Tibial nerve (tissue), 4 donors: ENCODE measurements at regions not wholly inside any gene's neighbourhood (a gene's known extent, or its start where the extent isn't known, plus 50 kb on each side); places are given as distances from the start of the nearest gene placed in this dataset.

ENCODE experiments used
- DNase-seq, 2 donors: peaks; one replicate each; pipeline ENCODE4 v3.0.0-alpha.2; 2019; ENCODE audit warnings: low spot score in 2 of 2
- H3K27ac ChIP-seq, 4 donors: fragments of 200-600 bp; sonication (generic) in 3 of 4; one replicate each; pipeline ENCODE4 v1.5.1; 2017 to 2019; ENCODE audit warnings: mild to moderate bottlenecking in 1 of 4
- H3K27me3 ChIP-seq, 2 donors: fragments of 200-600 bp; sonication (generic) in 1 of 2; one replicate each; pipeline versions ENCODE4 v1.5.1 to v1.6.0; 2017 to 2019
- H3K36me3 ChIP-seq, 3 donors: fragments of 200-600 bp; sonication (generic); one replicate each; pipeline ENCODE4 v1.5.1; 2018 to 2019
- H3K4me1 ChIP-seq, 4 donors: fragments of 200-600 bp; sonication (generic) in 3 of 4; one replicate each; pipeline ENCODE4 v1.5.1; 2017 to 2019
- H3K4me3 ChIP-seq, 4 donors: fragments of 200-600 bp; sonication (generic) in 3 of 4; one replicate each; pipeline ENCODE4 v1.5.1; 2017 to 2019; ENCODE audit warnings: mild to moderate bottlenecking in 1 of 4, moderate library complexity in 1 of 4
- H3K9me3 ChIP-seq, 4 donors: fragments of 200-600 bp; sonication (generic) in 3 of 4; one replicate each; pipeline ENCODE4 v1.5.1; 2017 to 2019
- EP300 ChIP-seq, 2 donors: sonication (generic); formaldehyde crosslinking; IDR thresholded peaks; one replicate each; pipeline ENCODE4 v1.6.1; 2017; ENCODE audit warnings: antibody characterized with exemption in 2 of 2, mild to moderate bottlenecking in 1 of 2
- POLR2A ChIP-seq, 2 donors: fragments of 450-650 bp; IDR thresholded peaks; one replicate each; pipeline ENCODE4 v1.6.1; 2017; ENCODE audit warnings: antibody characterized with exemption in 2 of 2, mild to moderate bottlenecking in 2 of 2, moderate library complexity in 2 of 2
- WGBS, 2 donors: methylation state at CpG; one replicate each; pipeline ENCODE4 v1.1.5; 2018; 5-methylcytosine and 5-hydroxymethylcytosine counted together
- TF ChIP-seq, protein P1 (sequence below), 5 experiments: fragments of 200-600 bp in 3 of 5; fragments of 450-650 bp in 2 of 5; sonication (generic) in 3 of 5; IDR thresholded peaks; one replicate each; pipeline ENCODE4 v1.5.1; 2016 to 2019; ENCODE audit warnings: antibody characterized with exemption in 5 of 5, mild to moderate bottlenecking in 3 of 5, moderate library complexity in 2 of 5

DNA sequence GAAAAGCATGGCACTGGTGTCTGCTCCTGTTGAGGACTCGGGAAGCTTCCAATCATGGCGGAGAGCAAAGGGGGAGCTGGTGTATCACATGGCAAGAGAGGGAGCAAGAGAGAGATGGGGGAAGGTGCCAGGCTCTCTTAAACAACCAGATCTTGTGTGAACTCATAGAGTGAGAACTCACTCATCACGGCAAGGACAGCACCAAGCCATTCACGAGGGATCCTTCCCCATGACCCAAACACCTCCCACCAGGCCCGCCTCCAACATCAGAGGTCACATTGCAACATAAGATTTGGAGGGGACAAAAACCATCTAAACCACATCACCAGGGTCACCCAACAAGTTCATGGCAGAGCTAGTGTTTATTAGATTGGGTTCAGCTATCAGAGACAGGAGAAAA is 218.7 kb upstream of the BCOR start:
- Histone ChIP-seq H3K4me3 (no peak overlapping the region), H3K4me1 (no peaks in the 10 kb centered on the region), H3K27ac (no peak overlapping the region), H3K36me3 (no peaks in the 10 kb centered on the region), H3K27me3 (no peaks in the 10 kb centered on the region), H3K9me3 (peaks cover 0 to 7% (median 0%) of the 10 kb centered on the region in 4 donors)
- TF ChIP-seq POLR2A (IDR thresholded peaks at IDR 0.05) (no peak), EP300 (IDR thresholded peaks at IDR 0.05) (no peak)
- TF ChIP-seq, protein P1, sequence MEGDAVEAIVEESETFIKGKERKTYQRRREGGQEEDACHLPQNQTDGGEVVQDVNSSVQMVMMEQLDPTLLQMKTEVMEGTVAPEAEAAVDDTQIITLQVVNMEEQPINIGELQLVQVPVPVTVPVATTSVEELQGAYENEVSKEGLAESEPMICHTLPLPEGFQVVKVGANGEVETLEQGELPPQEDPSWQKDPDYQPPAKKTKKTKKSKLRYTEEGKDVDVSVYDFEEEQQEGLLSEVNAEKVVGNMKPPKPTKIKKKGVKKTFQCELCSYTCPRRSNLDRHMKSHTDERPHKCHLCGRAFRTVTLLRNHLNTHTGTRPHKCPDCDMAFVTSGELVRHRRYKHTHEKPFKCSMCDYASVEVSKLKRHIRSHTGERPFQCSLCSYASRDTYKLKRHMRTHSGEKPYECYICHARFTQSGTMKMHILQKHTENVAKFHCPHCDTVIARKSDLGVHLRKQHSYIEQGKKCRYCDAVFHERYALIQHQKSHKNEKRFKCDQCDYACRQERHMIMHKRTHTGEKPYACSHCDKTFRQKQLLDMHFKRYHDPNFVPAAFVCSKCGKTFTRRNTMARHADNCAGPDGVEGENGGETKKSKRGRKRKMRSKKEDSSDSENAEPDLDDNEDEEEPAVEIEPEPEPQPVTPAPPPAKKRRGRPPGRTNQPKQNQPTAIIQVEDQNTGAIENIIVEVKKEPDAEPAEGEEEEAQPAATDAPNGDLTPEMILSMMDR (IDR thresholded peaks at IDR 0.05) = no peak
- DNase-seq = no peak
- 90 to 97% methylated on average over 5 of the region's 5 CpGs for WGBS, 2 donors

DNA sequence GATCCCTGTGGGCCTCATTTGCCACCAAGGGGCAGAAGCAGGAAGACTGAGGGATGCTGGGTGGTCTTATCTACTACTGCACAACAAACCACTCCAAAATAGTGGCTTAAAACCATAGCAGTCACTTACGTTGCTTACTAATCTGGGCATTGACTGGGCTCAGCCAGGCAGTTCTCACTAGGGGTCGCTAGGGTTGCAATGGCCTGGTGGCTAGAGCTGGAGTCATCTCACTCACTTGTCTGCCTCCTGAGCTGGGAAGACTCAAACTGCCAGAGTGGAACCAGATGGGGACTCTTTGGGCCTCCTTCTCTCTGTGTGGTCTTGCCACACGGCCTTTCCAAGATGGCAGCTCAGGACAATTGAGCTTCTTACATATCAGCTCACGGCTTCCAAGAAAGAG is 216.3 kb upstream of the BCOR start:
- WGBS, 2 donors = 68 to 81% methylated on average over 2 to 4 of the region's 4 CpGs
- H3K9me3 ChIP-seq = no peaks in the 10 kb centered on the region
- TF ChIP-seq EP300 (IDR thresholded peaks at IDR 0.05) (no peak), POLR2A (IDR thresholded peaks at IDR 0.05) (no peak)
- TF ChIP-seq, protein P1 (IDR thresholded peaks at IDR 0.05) = no peak

DNA sequence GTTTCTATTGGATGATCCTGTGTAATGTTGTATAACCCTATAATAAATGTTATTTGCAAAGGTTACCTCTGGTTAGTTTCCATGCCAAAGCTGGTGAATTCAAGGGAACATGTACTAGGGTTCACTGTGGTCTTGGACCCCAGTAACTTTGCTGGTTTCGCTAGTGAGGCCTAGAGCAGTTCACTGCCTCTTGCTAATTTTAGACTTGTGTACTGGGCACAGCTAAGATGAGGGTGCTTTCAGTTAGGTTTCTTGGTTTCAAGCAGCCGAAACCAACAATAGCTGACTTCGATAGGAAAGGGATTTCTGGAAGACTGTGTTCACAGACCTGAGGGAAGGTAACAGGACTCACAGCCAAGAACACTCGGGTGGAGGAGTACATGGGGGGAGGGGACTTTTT is 215.5 kb upstream of the BCOR start:
- H3K36me3 ChIP-seq = no peaks in the 10 kb centered on the region
- H3K4me3 ChIP-seq = no peak overlapping the region
- TF ChIP-seq POLR2A (IDR thresholded peaks at IDR 0.05) (no peak), EP300 (IDR thresholded peaks at IDR 0.05) (no peak)
- TF ChIP-seq, protein P1 (IDR thresholded peaks at IDR 0.05) = no peak
- 88 to 93% methylated on average over 2 to 4 of the region's 4 CpGs for WGBS, 2 donors
- H3K27me3 ChIP-seq = no peaks in the 10 kb centered on the region
- H3K9me3 ChIP-seq = no peaks in the 10 kb centered on the region
- H3K27ac ChIP-seq = no peak overlapping the region
- no peak for DNase-seq
- H3K4me1 ChIP-seq = no peaks in the 10 kb centered on the region

More for the DNA sequence above, 216.3 kb upstream of the BCOR start:
- H3K27me3 ChIP-seq = no peaks in the 10 kb centered on the region
- H3K4me1 ChIP-seq = no peaks in the 10 kb centered on the region
- H3K4me3 ChIP-seq = no peak overlapping the region
- no peak overlapping the region for H3K27ac ChIP-seq
- DNase-seq = no peak
- H3K36me3 ChIP-seq = no peaks in the 10 kb centered on the region

DNA sequence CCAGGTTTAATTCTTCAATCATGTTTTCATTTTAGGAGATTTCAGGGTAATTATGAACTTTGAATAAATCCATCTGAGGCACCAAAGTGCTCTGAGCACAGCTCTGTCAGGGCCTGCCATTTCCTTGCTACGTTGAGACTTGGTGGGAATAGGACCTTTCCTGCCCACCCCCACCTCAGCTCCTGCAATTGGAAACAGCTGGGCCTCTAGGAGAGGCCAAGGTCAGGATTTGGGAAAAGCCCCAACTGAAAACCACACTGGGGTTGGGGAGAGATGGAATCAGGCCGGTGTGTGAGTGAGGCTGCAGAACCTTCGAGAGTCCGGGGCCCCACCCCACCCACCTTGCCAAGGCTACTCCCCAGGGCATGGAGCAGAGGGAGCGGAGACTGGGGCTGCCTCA is 212.7 kb upstream of the BCOR start:
- Histone ChIP-seq H3K27me3 (no peaks in the 10 kb centered on the region), H3K4me1 (no peaks in the 10 kb centered on the region), H3K4me3 (no peak overlapping the region), H3K36me3 (no peaks in the 10 kb centered on the region), H3K27ac (no peak overlapping the region), H3K9me3 (no peaks in the 10 kb centered on the region)
- DNase-seq = no peak
- WGBS, 2 donors = 75 to 78% methylated on average over 5 of the region's 5 CpGs
- TF ChIP-seq EP300 (IDR thresholded peaks at IDR 0.05) (no peak), POLR2A (IDR thresholded peaks at IDR 0.05) (no peak)
- TF ChIP-seq, protein P1 (IDR thresholded peaks at IDR 0.05) = no peak

DNA sequence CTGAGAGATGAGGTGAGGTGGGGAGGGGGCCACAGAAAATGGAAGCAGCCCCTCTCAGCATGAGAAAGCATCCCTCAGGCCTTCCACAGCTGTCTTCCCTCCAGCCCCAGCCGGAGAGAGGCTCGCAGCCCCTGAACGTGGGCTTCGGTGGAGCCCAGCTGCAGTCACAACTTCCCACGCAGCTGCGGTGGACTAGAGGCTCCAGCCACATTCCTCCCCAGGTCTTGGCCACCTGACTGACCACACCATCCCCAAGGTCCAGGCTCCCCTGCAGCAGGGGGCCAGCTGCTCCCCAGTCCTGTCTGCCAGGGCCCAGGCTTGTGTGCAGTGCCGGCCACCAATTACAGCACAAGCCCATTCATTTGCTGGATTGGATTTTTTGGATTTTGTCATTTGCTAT is 212.3 kb upstream of the BCOR start:
- no peaks in the 10 kb centered on the region for H3K4me1 ChIP-seq
- H3K27ac ChIP-seq = no peak overlapping the region
- no peaks in the 10 kb centered on the region for H3K9me3 ChIP-seq
- H3K27me3 ChIP-seq = no peaks in the 10 kb centered on the region
- no peaks in the 10 kb centered on the region for H3K36me3 ChIP-seq
- H3K4me3 ChIP-seq = no peak overlapping the region
- 80 to 83% methylated on average over 4 to 7 of the region's 7 CpGs for whole genome bisulfite sequencing, 2 donors
- DNase-seq = no peak
- TF ChIP-seq POLR2A (IDR thresholded peaks at IDR 0.05) (no peak), EP300 (IDR thresholded peaks at IDR 0.05) (no peak)
- TF ChIP-seq, protein P1 (IDR thresholded peaks at IDR 0.05) = no peak
